ENCODE measurements at regions not wholly inside any gene's neighbourhood (a gene's known extent, or its start where the extent isn't known, plus 50 kb on each side); places are given as distances from the start of the nearest gene placed in this dataset.

GRCh38 chr16:9383281-9383680, 291.8 kb downstream of the HAPSTR1 start:
- DNase-seq = no peak

- no peak for DNase-seq
Observed at GRCh38 chr16:9384141-9384540, 292.7 kb downstream of the HAPSTR1 start.

GRCh38 chr16:9389543-9390207, 298.2 kb downstream of the HAPSTR1 start:
- DNase-seq = no peak

GRCh38 chr16:9392956-9393355, 301.5 kb downstream of the HAPSTR1 start:
- no peak for DNase-seq

- no peak for DNase-seq
Observed at GRCh38 chr16:9393591-9393990, 302.1 kb downstream of the HAPSTR1 start.

GRCh38 chr16:9395958-9396359, 304.5 kb downstream of the HAPSTR1 start:
- DNase-seq = no peak

GRCh38 chr16:9399573-9399972, 308.1 kb downstream of the HAPSTR1 start:
- no peak for DNase-seq

GRCh38 chr16:9401173-9401572, 309.7 kb downstream of the HAPSTR1 start:
- no peak for DNase-seq

- DNase-seq = no peak
Observed at GRCh38 chr16:9402293-9402860, 310.9 kb downstream of the HAPSTR1 start.

GRCh38 chr16:9404811-9405210, 313.4 kb downstream of the HAPSTR1 start:
- no peak for DNase-seq

GRCh38 chr16:9406038-9406712, 314.7 kb downstream of the HAPSTR1 start:
- DNase-seq = no peak

GRCh38 chr16:9407206-9407758, 315.8 kb downstream of the HAPSTR1 start:
- DNase-seq = no peak

GRCh38 chr16:9408297-9408878, 316.9 kb downstream of the HAPSTR1 start:
- DNase-seq = no peak

- no peak for DNase-seq
Observed at GRCh38 chr16:9409560-9410493, 318.4 kb downstream of the HAPSTR1 start.

- no peak for DNase-seq
Observed at GRCh38 chr16:9411426-9411825, 320.0 kb downstream of the HAPSTR1 start.

- no peak for DNase-seq
Observed at GRCh38 chr16:9412031-9412914, 320.8 kb downstream of the HAPSTR1 start.

- no peak for DNase-seq
Observed at GRCh38 chr16:9412915-9413264, 321.4 kb downstream of the HAPSTR1 start.

GRCh38 chr16:9415545-9415944, 324.1 kb downstream of the HAPSTR1 start:
- no peak for DNase-seq

- DNase-seq = no peak
Observed at GRCh38 chr16:9417898-9418297, 326.5 kb downstream of the HAPSTR1 start.

GRCh38 chr16:9419161-9419560, 327.7 kb downstream of the HAPSTR1 start:
- no peak for DNase-seq

GRCh38 chr16:9422762-9423513, 331.5 kb downstream of the HAPSTR1 start:
- DNase-seq = no peak
